Tibial nerve (tissue), 3 donors: ENCODE measurements at regions not wholly inside any gene's neighbourhood (a gene's known extent, or its start where the extent isn't known, plus 50 kb on each side); places are given as distances from the start of the nearest gene placed in this dataset.

Source experiments
- CTCF ChIP-seq, 5 experiments: fragments of 200-600 bp in 3 of 5; fragments of 450-650 bp in 2 of 5; sonication (generic) in 3 of 5; IDR thresholded peaks; one replicate each; pipeline ENCODE4 v1.5.1; 2016 to 2019; ENCODE audit warnings: antibody characterized with exemption in 5 of 5, mild to moderate bottlenecking in 3 of 5, moderate library complexity in 2 of 5
- POLR2A ChIP-seq, 2 donors: fragments of 450-650 bp; IDR thresholded peaks; one replicate each; pipeline ENCODE4 v1.6.1; 2017; ENCODE audit warnings: antibody characterized with exemption in 2 of 2, mild to moderate bottlenecking in 2 of 2, moderate library complexity in 2 of 2

GRCh38 chr18:60499675-60500074 lies 127.1 kb upstream of the MC4R start:
- TF ChIP-seq CTCF (IDR thresholded peaks at IDR 0.05) (no peak), POLR2A (IDR thresholded peaks at IDR 0.05) (no peak)
